Iris pigment epithelial cell (primary cell): ENCODE measurements at regions not wholly inside any gene's neighbourhood (a gene's known extent, or its start where the extent isn't known, plus 50 kb on each side); places are given as distances from the start of the nearest gene placed in this dataset.

Source experiments
- DNase-seq: peaks from one replicate; pipeline ENCODE4 v3.0.0-alpha.2; 2011; ENCODE audit warnings: low read depth

DNA sequence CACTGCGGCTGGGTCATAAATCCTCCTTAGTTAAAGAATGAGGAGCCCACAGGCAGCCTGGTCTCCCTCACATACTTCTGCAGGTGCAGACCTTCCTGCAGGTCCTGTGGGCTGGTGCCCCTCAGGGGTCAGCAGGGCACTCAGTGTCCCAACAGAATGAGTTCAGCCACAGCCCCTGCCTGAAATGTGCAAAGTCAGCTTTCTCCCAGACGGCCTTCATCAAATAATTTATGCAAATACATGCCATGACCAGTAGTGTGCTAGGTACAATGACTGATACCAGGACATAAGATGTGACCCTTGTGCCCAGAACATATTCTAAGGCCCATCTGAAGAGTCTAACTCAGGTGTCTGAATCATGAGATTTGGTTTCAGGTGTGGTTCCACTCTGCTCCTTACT lies 703.4 kb downstream of the TBC1D22A start:
- DNase-seq, result no peak

DNA sequence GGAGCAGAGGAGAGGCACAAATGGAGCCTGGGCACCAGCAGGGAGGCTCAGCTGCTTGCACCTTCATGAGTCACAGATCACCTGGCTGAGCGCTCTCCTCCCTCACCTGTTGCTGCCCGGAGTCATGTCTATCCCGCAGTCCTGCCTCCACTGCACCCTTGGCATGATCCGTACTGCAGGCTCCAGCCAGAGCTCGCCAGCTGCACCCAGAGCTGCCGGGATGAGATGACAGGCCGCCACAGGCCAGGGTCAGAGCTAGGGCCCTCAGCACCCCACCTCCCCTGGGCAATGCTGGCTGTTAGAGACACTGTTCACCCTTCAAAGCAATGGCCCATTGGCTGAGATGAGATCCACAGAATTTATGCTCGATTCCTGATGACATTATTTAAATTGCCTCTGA lies 702.8 kb downstream of the TBC1D22A start:
- no peak for DNase-seq

DNA sequence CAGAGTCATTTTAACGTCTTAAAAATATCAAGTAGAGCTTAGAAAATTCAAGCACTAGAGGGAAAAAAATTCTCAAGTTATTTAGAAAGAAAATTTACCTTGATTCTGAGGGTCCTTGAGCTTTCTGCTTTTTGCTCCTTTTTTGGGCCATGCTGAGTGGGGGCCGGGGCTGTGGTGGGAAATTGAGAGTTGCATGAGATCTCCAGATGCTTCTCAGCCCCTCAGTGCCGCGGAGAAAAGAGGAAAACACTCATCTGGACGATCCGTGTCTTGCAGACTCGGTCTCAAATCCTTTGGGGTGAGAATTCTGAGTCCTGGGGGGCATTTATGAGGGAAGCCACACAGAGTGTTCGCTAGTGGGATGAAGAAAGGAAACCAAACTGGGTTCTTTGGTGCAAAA lies 700.8 kb downstream of the TBC1D22A start:
- no peak for DNase-seq

DNA sequence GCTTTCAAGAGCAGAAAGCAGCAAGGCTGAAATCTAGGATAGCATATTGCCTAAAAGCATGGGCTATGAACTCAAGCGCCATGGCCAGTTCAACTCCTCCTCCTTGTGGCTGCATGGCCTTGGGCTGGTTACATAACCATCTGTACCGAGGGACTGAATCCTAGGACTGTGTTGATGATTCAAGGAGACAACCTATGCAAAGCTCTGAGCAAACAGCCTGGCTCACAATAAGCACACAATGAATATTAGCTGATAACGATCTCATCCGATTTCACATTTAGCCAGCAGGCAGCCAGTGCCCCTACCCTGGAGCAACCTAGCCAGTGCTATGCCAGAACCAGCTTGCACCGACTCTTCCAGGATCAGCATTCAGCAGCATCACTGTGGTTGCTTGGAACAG lies 698.4 kb downstream of the TBC1D22A start:
- no peak for DNase-seq

DNA sequence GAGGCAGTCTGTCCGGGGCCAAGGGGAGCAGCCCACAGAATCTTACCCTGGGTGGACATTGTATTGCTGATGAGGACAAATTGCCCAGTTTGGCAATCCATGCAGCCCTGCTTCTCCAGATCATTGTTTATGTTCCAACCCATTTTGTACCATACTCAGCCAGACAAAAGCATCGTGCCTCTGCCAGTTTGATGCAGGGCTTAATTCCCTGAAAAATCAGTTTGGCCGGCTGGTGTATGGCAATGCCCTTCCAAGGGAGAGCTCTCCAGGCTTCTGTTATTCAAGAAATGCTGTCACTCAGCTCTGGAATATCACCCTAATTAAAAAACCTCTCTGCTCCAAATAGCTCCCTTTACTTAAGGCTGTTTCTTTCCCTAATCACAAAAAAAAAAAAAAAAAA lies 697.7 kb downstream of the TBC1D22A start:
- no peak for DNase-seq

DNA sequence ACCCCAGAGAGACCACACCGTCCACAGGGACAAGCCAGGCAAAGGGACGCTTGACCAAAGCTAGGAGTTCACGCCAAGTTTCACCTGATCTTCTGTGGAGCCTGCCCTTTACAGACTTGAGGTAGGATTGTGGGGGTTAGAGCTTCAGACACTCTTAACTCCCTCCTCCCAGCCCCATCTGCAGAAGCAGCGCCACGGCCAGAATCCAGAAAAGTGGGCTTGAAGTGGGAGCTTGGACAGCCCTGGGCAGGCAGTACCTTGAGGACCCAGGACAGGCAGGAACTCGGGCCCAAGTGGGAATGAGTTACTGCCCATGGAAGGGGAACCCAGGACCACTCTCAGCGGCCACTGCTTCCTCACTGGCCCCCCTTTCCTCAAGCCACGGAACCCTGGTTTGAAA lies 695.9 kb downstream of the TBC1D22A start:
- DNase-seq, result no peak

DNA sequence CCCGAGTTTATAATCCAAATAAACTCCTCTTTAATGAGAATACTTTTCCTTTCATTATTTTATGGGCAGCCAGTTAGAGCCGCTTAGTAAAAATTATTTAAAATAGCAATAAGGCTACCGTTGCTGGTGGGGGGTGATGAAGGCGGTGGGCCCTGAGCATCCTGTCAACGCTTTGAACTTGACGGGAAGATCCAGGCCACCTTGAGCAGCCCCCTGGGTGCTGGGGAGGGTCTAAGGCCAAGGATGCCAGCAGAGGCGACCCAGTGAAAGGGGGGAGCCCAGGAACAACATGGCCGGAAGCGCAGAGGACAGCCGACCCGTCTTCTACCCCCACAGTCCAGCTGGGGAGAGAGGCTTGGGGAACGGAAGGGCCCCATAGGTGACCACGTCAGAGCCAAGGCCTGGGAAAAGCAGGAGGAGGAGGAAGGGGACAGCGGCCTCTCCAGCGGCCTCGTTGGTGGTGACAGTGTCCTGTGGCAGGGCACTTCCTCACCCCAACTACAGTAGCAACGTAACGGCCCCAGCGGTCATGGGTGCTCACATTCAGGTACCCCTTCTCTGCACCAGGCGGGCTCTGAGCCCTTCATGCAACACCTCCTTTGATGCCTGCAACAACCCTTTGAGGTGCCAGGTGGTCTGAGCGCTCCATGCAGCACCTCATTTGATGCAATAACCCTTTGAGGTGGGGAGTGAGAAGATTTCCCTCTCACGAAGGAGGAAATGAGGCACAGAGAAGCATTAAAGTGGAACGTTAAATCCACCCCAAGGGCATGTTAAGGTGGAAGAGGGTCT lies 695.3 kb downstream of the TBC1D22A start:
- no peak for DNase-seq

DNA sequence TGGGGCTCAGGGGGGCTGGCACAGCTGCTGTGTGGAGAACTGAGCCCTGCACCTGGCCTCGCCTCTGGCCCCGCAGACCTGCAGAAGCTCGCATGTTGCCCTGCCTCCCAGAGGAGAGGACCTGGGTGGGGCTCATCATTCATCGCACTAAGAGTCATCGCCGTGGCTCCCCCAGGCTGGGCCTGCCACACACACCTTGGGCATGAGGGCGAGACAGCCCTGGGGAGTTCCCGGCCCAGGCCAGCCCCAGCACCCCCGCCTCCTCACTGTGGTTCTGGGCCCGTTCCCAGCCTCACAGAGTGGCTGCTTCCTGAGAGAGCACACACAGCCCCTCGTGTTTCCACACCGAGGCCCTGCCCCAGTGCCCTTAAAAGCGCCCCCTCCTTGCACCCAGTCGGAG lies 694.6 kb downstream of the TBC1D22A start:
- no peak for DNase-seq

DNA sequence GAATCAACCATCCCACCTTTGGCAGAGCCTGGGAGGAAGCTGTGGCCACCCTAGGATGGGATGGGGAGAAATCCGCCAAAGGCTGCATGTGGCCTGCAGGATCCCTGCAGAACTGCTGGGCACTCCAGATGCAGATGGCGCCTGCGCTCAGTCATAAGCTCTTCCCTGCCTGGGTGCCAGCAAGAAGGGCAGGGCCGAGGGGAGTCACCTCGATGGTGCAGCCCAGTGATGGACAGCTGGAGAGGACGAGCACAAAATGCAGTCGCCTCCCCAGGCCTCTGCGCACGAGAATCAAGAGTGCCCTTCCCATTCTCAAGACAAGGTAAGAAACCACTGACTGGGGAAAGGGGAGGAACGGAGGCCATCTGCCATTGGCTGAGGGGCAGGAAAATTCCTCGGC lies 693.6 kb downstream of the TBC1D22A start:
- no peak for DNase-seq

DNA sequence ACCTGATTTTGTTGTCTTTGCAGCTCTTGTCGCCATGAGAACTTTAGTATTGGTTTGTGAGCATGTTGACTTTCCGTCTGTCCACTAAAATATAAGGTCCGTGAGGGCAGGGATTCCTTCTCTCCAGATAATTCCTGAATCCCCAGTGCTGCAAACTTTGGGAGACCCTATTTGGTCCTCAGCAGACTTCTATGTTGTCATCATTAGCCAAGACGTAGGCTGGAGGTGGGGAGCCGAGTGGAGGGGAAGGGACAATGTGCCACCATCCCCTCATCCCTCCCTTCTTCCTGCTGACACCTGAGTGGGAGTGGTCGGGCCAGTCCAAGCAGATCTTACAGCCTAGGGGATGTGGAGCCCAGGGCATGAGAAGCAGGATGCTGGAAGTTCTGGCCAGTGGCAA lies 690.6 kb downstream of the TBC1D22A start:
- DNase-seq, result no peak

DNA sequence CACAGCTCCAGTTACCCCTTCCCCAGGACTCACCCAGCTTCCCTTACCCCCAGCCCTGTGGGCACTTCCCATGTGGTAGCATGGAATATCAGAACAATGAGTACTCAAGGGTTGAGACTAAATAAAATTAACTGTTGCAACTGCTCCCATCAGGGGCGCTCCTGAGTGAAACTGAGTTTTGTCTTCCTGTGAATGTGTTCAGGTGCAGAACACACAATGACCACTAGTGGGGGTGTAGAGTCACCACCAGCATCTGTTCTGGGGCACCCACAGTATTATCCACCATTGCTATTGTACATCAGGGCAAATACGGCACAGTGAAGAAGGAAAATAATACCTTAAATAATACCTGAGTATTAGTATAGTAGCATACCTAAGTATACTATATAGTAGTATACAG lies 689.7 kb downstream of the TBC1D22A start:
- no peak for DNase-seq

DNA sequence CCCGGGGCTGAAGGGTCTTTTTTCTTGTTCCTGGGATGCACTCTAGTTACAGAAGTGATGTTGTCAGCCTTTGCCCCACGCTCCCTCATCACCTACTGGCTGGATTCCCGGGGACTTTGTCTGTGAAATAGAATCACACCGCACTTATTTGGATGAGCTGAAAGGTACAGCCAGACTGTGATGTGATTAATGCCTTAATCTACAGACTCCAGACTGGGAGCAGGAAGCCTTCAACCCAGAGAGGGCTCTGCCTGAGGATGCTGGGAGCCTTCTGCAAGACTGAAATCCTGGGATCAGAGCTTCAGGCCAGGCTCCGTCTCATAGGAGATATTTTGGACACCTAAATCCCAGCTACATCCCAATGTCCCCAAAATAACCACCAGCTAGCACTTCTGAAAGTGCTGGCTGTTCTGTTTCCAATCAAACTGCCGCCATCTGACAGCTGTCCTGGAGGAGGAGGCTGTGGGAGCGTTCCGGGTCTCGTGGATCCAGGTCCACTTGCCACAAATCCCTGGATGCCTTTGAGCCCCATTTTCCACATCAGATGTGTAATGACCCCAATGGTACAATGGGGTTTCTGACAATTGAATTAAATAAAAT lies 688.5 kb downstream of the TBC1D22A start:
- no peak for DNase-seq

DNA sequence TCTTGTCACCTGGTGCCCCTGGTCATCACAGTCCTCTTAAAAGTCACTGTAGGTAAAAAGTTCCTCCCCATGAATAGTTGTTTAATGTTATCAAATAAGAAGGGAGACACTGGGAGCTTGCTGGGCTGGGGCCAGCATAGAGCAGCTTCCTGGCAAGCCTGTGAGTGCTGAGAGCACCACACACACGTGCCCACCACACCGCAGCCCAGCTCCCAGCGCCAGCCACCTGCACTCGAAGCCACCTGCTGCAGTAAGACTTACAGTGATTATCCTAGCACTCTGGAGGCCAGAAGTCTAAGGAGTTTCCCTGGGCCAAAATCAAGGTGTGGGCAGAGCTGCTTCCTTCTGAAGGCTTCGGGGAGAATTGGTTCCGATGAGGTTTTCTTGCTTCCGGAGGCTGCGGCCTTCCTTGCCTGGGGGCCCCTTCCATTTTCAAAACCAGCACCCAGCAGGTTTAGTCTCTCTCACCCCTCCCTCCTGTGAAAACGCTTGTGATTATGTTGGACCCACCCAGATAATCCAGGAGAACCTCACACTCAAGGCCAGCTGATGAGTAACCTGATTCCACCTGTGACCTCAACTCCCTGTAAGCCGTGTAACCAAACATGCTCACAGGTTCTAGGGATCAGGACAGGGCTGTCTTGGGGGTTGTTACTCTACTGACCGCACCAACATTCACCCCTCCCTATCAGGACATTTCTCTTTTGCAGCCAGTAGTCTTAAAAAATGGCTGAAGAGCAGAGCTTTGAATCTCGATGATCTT lies 687.2 kb downstream of the TBC1D22A start:
- no peak for DNase-seq

DNA sequence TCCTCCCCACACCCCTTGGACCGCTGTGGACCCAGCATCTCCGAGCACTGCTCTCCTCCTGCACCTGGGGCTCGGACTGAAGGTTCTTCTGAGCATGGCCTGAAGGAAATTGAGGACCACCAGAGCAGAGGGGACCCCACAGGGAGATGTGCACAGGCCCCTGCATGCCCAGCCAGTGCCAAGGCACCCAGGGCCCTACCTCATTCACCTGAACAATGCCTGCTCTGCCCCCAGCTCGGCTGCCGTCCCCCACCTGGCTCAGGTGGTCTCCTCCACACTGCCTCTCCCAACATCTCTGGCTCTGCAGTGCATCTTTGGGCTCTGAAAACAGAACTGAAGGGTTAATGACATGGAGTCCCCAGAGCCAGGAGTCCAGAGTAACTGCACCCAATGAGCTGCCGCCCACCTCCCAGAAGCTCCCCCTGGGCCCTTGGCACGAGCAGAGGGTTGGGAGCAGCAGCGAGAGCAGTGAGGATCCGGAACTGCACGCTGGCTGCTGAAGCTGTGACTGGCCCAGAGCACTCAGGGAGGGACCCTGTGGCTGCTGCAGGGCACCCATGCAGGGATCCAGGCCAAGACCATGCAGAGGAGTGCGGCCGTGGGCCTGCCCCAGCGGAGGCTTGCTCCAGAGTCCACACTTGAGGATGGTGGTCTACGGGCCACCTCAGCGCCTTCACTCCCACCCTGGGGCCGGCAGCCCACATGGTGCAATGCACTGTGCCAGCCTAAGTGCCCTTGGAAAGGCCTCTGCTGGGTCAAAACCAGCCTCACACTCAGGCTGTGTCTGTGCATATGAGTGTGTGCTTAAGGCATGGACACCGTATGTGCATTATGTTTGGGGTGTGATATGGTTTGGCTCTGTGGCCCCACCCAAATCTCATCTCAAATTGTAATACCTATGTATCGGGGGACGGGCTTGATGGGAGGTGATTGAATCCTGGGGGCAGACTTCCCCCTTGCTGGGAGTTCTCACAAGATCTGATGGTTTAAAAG lies 686.1 kb downstream of the TBC1D22A start:
- no peak for DNase-seq

DNA sequence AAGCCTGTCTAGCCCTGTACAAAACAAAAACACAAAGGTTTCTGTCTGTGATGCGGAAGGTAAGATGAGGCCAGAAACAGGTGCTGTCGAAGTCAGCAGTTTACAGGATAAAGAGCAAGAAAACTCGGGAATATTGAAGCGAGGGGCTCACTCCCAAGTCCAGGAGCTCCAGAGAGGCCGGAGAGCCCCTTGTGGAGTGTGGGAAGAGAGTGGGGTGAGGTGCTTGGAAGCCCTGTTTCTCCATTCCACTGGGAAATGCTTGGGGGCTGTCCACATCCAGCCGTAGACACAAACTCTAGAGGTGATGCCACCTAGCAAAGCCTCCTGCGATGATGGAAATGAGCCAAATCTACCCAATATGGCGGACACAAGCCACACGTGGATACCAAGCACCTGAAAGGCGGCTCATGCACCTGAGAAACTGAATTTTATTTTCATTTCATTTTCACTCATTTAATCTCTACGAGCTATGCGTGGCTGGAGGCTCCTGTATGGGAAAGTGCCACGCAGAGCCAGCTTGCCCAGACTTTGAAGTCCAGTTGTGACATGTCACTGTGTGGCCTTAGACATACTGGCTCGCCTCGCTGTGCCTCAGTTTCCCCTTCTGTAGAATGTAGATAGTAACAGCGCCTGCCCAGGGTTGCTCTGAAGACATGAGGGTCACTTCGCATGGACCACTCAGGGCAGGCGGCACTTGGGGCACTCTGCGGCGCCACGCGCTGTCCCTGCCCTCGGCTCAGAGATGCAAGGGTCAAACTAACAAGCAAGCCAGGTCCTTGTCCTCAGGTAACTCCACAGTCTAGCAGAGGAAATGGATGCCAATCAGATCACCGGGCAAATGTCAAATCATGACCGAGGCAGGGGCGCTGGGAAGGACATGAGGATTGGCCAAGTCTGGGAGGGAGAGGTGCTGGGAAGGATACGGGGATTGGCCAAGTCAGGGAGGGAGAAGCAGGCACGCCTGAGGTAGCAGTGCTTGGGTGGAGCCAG lies 684.7 kb downstream of the TBC1D22A start:
- no peak for DNase-seq

DNA sequence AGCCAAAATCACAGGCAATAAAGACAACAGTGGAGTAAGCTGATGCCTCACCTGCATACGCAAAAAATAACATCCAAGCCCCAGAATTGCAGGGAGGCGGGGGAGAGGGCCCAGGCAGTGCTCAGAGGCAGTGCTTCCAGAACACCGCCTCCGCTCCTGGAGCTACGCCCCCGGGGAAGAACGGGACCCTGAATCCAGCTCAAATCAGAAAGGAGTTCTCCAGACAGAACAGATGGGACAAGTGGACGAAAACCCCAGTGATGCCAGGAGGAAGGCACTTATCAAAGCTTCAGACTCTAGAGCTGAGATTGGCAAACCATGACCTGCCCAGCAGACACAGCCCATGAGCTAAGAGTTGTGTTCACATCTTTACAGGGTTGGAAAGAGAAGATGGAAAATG lies 683.9 kb downstream of the TBC1D22A start:
- no peak for DNase-seq

DNA sequence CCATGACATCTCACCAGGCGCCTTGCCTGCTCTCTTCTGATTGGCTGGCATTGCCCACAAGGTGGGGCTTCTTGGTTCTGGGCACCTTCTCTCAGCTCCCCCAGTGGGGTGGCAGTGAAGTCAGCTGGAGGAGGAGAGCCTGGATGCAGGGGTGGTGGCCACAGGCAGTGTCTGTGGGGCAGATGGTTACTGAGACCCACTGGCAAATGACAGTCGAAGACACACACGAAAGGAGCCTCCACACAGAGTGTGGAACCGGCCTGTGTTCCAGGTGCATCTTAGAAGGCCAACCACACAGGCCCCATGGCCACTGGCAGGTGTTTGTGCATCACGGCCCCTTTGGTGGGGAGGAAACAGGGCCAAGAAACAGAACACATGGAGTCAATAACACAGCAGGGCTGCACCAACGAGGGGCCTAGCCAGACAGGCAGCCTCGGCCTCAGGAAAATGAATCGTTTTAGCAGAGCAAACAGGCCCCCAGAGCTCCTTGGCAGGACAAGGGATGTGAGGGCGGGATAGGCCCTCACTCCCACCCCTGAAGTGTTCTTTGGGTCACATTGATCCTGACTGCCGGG lies 683.4 kb downstream of the TBC1D22A start:
- no peak for DNase-seq

DNA sequence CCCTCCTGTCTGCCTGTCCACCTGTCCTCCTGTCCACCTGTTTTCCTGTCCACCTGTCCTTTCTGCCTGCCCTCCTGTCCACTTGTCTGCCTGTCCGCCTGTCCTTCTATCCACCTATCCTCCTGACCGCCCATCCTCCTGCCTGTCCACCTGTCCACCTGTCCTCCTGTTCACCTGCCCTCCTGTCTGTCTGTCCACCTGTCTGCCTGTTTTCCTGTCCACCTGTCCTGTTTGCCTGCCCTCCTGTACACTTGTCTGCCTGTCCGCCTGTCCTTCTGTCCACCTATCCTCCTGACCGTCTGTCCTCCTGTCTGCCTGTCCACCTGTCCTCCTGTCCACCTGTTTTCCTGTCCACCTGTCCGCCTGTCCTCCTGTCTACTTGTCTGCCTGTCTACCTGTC lies 682.8 kb downstream of the TBC1D22A start:
- DNase-seq, result no peak

DNA sequence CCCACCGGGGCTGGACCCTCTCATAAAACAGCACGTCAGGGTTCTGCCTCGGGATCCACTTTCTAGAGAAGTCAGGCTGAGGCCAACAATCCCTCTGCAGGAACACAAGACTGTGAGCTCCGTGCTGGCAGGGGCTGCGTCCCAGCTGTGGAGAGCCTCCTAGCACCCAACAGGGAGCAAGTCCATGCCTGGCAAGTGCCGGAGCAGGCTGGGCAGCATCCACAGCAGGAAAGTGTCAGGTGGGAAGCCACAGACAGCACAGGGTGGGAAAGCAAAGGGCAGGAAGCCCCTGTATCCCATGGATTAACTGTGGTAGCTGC lies 682.3 kb downstream of the TBC1D22A start:
- no peak for DNase-seq
